ENCODE measurements at regions not wholly inside any gene's neighbourhood (a gene's known extent, or its start where the extent isn't known, plus 50 kb on each side); places are given as distances from the start of the nearest gene placed in this dataset.

- ChIA-PET CTCF (no interaction called here), RAD21 (ENCODE audit: low non-redundant PET in 1 of 2, low total read pairs in 2 of 2, uncharacterized antibody in 2 of 2, unreplicated experiment in 2 of 2) (no interaction called here), POLR2A (no interaction called here)
- no peak overlapping the region for H3K27ac ChIP-seq (ENCODE audit: low read depth, low read length)
- no peak overlapping the region for H2AFZ ChIP-seq (ENCODE audit: low read depth, low read length, poor library complexity, severe bottlenecking)
- H3K36me3 ChIP-seq (ENCODE audit: control insufficient read depth in 1 of 2, insufficient read depth in 2 of 2, low read length in 2 of 2) = no peaks in the 10 kb centered on the region
- no TSS peak for BruUV-seq (replicated peaks)
- H3K79me2 ChIP-seq (ENCODE audit: insufficient read depth, low read length) = no peaks in the 10 kb centered on the region
- TF ChIP-seq, protein P1, sequence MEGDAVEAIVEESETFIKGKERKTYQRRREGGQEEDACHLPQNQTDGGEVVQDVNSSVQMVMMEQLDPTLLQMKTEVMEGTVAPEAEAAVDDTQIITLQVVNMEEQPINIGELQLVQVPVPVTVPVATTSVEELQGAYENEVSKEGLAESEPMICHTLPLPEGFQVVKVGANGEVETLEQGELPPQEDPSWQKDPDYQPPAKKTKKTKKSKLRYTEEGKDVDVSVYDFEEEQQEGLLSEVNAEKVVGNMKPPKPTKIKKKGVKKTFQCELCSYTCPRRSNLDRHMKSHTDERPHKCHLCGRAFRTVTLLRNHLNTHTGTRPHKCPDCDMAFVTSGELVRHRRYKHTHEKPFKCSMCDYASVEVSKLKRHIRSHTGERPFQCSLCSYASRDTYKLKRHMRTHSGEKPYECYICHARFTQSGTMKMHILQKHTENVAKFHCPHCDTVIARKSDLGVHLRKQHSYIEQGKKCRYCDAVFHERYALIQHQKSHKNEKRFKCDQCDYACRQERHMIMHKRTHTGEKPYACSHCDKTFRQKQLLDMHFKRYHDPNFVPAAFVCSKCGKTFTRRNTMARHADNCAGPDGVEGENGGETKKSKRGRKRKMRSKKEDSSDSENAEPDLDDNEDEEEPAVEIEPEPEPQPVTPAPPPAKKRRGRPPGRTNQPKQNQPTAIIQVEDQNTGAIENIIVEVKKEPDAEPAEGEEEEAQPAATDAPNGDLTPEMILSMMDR (IDR thresholded peaks at IDR 0.05 in 2 of 3, conservative IDR thresholded peaks at IDR 0.05 in 1 of 3; ENCODE audit: borderline replicate concordance in 1 of 3, insufficient read depth in 1 of 3, low read depth in 2 of 3, low read length in 2 of 3) = no peak
- TF ChIP-seq FOSL1 (IDR thresholded peaks at IDR 0.05; ENCODE audit: low read depth) (no peak), EGR1 (IDR thresholded peaks at IDR 0.05; ENCODE audit: low read depth) (no peak), EZH2 (IDR thresholded peaks at IDR 0.05) (no peak), ZFX (IDR thresholded peaks at IDR 0.05) (no peak), SIN3A (IDR thresholded peaks at IDR 0.05; ENCODE audit: low read depth) (no peak)
- H3K4me1 ChIP-seq (ENCODE audit: control insufficient read depth in 1 of 2, insufficient read depth in 2 of 2, low read length in 2 of 2) = no peaks in the 10 kb centered on the region
- no peak for ATAC-seq
- no peaks in the 10 kb centered on the region for H3K9me2 ChIP-seq (ENCODE audit: insufficient read depth)
- no peak overlapping the region for H3K9ac ChIP-seq (ENCODE audit: low read length)
- DNase-seq (ENCODE audit: low read depth, low spot score) = no peak
- no peaks in the 10 kb centered on the region for H3K9me3 ChIP-seq (ENCODE audit: control insufficient read depth in 1 of 2, insufficient read depth in 1 of 2, low read depth in 1 of 2, low read length in 2 of 2)
- H3K27me3 ChIP-seq (ENCODE audit: insufficient read depth, low read length) = no peaks in the 10 kb centered on the region
- no peak overlapping the region for H3K4me2 ChIP-seq (ENCODE audit: low read length)
- H4K20me1 ChIP-seq (ENCODE audit: insufficient read depth) = no peaks in the 10 kb centered on the region
- no peak overlapping the region for H3K4me3 ChIP-seq (replicated peaks in 1 of 2; ENCODE audit: low read depth in 1 of 2, low read length in 2 of 2)
- intact Hi-C loops (cut with micrococcal nuclease) = no loop called here
Observed at GRCh38 chr5:82804155-82804690, 273.0 kb downstream of the TMEM167A start.

GRCh38 chr5:82802954-82803353 is 274.2 kb downstream of the TMEM167A start:
- DNase-seq (ENCODE audit: low read depth, low spot score) (no peak), ATAC-seq (no peak)
- Histone ChIP-seq H3K9me3 (ENCODE audit: control insufficient read depth in 1 of 2, insufficient read depth in 1 of 2, low read depth in 1 of 2, low read length in 2 of 2) (no peaks in the 10 kb centered on the region), H4K20me1 (ENCODE audit: insufficient read depth) (no peaks in the 10 kb centered on the region), H3K27ac (ENCODE audit: low read depth, low read length) (no peak overlapping the region), H3K36me3 (ENCODE audit: control insufficient read depth in 1 of 2, insufficient read depth in 2 of 2, low read length in 2 of 2) (no peaks in the 10 kb centered on the region), H3K4me3 (replicated peaks in 1 of 2; ENCODE audit: low read depth in 1 of 2, low read length in 2 of 2) (no peak overlapping the region), H3K4me2 (ENCODE audit: low read length) (no peak overlapping the region), H3K9me2 (ENCODE audit: insufficient read depth) (no peaks in the 10 kb centered on the region), H3K27me3 (ENCODE audit: insufficient read depth, low read length) (no peaks in the 10 kb centered on the region), H3K9ac (ENCODE audit: low read length) (no peak overlapping the region), H2AFZ (ENCODE audit: low read depth, low read length, poor library complexity, severe bottlenecking) (no peak overlapping the region), H3K79me2 (ENCODE audit: insufficient read depth, low read length) (no peaks in the 10 kb centered on the region), H3K4me1 (ENCODE audit: control insufficient read depth in 1 of 2, insufficient read depth in 2 of 2, low read length in 2 of 2) (no peaks in the 10 kb centered on the region)
- CTCF ChIA-PET = no interaction called here
- RAD21 ChIA-PET (ENCODE audit: low non-redundant PET in 1 of 2, low total read pairs in 2 of 2, uncharacterized antibody in 2 of 2, unreplicated experiment in 2 of 2) = no interaction called here
- intact Hi-C loops (cut with micrococcal nuclease) = no loop called here
- BruUV-seq (replicated peaks) = no TSS peak
- TF ChIP-seq FOSL1 (IDR thresholded peaks at IDR 0.05; ENCODE audit: low read depth) = no peak
- TF ChIP-seq, protein P1 (IDR thresholded peaks at IDR 0.05 in 2 of 3, conservative IDR thresholded peaks at IDR 0.05 in 1 of 3; ENCODE audit: borderline replicate concordance in 1 of 3, insufficient read depth in 1 of 3, low read depth in 2 of 3, low read length in 2 of 3) = no peak
- no peak for TF ChIP-seq MAX (IDR thresholded peaks at IDR 0.05)
- TF ChIP-seq POLR2A (IDR thresholded peaks at IDR 0.05; ENCODE audit: borderline replicate concordance, extremely low read depth, insufficient read depth, insufficient read length) = no peak
- POLR2A ChIA-PET = no interaction called here
